ENCODE measurements at regions not wholly inside any gene's neighbourhood (a gene's known extent, or its start where the extent isn't known, plus 50 kb on each side); places are given as distances from the start of the nearest gene placed in this dataset.

DNA sequence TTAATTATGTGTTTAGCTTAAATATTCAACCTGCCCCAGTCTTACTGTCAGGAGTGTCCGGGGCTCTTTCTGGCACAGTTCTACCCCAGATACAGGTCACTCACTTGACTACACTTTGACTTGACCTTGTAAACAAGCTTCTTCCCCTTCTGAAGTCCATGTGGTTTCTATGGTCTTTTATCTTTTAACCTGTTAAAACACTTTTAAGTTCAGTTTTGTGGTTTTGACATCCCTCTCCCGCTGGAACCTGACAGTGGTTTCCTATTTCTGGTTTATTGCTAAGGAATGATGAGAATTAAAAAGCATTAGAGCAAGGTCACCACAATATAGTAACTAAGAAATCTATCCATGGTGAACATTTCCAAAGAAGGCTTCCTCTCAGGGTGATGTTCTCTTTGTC, 300.1 kb downstream of the TMEM167A start:
- TF ChIP-seq, protein P1, sequence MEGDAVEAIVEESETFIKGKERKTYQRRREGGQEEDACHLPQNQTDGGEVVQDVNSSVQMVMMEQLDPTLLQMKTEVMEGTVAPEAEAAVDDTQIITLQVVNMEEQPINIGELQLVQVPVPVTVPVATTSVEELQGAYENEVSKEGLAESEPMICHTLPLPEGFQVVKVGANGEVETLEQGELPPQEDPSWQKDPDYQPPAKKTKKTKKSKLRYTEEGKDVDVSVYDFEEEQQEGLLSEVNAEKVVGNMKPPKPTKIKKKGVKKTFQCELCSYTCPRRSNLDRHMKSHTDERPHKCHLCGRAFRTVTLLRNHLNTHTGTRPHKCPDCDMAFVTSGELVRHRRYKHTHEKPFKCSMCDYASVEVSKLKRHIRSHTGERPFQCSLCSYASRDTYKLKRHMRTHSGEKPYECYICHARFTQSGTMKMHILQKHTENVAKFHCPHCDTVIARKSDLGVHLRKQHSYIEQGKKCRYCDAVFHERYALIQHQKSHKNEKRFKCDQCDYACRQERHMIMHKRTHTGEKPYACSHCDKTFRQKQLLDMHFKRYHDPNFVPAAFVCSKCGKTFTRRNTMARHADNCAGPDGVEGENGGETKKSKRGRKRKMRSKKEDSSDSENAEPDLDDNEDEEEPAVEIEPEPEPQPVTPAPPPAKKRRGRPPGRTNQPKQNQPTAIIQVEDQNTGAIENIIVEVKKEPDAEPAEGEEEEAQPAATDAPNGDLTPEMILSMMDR (IDR thresholded peaks at IDR 0.05; ENCODE audit: low read depth, low read length) = no peak
- no peak overlapping the region for H3K4me3 ChIP-seq (ENCODE audit: low read depth, low read length)

DNA sequence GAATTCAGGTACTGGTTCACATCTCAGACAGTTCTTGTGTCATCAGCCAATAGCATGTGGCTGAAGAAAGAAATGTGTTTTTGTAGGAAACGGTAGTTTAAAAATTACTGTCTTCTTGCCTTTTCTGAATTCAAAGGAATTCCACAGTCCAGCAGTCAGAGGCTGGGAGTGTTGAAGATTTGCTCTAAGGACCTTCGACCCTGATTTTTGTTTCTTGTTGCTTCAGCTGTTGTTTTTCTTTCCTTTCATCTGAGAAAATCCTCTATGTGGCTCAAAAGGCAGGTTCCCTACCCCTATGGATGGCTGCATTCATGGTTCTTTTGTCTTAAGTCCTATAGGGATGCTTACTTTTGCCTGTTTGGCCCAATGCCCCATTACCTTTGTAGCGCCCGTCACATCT, 304.9 kb downstream of the TMEM167A start:
- no peak overlapping the region for H3K4me3 ChIP-seq (ENCODE audit: low read depth, low read length)
- TF ChIP-seq, protein P1 (IDR thresholded peaks at IDR 0.05; ENCODE audit: low read depth, low read length) = no peak

DNA sequence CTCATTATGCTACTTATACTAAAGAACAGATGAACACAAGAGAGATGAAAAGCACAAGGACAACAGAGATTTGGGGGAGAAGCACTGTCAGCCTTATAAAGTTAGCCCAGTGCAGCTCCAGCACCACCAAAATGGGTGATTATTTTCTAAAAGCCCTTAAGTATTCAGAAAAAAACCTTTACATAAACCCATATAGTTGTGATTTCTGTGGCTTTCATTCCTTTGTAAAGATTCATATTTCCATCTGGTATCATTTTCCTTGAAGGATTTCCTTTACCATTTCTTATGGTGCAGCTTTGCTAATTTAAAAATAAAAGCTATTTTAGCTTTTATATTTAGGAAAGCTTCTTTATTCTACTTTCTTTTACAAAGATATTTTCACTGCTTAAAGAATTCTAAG, 311.0 kb downstream of the TMEM167A start:
- TF ChIP-seq, protein P1 (IDR thresholded peaks at IDR 0.05; ENCODE audit: low read depth, low read length) = no peak
- no peak overlapping the region for H3K4me3 ChIP-seq (ENCODE audit: low read depth, low read length)

DNA sequence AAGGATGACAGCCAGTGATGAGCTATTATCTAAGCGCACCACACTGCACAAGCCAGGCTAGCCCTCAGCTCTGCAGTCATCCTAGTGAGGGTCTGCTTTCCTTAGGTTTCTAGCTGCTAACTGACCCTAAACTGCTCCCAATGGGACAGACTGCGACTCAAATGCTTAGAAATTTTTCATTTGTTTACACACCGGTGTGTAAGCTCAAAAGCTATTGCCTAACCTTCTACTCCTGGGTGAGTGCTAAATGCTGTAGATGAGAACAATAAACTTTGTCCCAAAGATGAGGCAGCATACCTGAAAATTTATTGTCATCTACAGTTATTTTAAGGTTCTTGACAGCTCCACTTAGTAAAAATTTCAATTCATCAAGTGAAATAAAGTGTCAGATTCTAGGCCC, 311.4 kb downstream of the TMEM167A start:
- TF ChIP-seq, protein P1 (IDR thresholded peaks at IDR 0.05; ENCODE audit: low read depth, low read length) = no peak
- H3K4me3 ChIP-seq (ENCODE audit: low read depth, low read length) = no peak overlapping the region

DNA sequence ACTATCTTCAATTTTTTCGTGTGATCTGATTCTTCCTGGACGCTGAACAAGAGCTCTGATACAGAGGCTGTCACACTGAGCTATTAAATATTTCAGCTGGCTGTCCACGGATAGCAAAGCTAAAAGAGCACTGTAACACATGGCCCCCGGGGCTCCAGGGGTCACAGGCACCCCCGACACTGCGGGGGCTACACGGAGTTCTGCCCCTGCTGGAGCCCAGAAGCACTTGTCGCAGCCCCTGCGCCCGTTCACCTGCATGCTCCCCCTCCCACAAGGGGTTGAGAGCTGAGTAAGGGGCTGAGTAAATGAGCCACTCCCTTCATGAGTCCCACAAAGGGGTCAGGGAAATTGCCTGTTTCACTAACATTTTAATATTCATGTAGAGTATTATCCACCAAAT, 316.3 kb downstream of the TMEM167A start:
- TF ChIP-seq, protein P1 (IDR thresholded peaks at IDR 0.05; ENCODE audit: low read depth, low read length) = no peak
- no peak overlapping the region for H3K4me3 ChIP-seq (ENCODE audit: low read depth, low read length)

DNA sequence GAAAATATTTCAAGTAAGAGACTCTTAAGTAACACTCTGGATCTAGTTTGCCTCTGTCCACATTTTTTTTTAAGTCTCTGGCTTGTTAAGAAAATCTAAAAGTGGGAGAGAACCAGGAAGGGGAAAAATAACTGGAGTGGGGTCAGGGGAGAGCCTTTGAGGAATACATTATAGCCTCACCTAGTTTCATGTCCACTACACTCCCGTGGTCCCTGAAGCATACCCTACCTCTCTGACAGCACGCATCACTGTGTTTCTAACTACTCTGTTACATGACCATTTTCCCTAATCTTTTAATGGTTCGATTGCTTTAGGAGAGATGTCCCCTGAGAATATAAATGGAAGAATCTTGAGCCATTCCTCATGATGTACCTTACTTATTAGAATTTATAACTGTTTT, 318.3 kb downstream of the TMEM167A start:
- TF ChIP-seq, protein P1 (IDR thresholded peaks at IDR 0.05; ENCODE audit: low read depth, low read length) = no peak
- H3K4me3 ChIP-seq (ENCODE audit: low read depth, low read length) = no peak overlapping the region

DNA sequence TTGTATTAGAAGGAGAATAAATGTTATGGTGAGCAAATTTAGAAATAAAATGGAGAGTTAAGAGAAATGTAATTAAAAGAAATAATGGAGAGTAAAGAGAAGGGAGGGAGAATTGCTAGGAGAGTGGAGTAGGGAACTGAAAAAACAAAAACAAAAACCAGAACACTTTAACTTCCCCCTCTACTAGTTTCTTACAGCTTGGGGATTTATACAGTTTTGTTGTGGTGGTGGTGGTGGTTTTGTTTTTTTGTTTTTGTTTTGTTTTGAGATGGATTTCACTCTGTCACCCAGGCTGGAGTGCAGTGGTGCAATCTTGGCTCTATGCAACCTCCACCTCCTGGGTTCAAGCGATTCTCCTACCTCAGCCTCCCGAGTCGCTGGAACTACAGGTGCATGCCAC, 322.4 kb downstream of the TMEM167A start:
- TF ChIP-seq, protein P1 (IDR thresholded peaks at IDR 0.05; ENCODE audit: low read depth, low read length) = no peak
- H3K4me3 ChIP-seq (ENCODE audit: low read depth, low read length) = no peak overlapping the region
